ENCODE measurements at regions not wholly inside any gene's neighbourhood (a gene's known extent, or its start where the extent isn't known, plus 50 kb on each side); places are given as distances from the start of the nearest gene placed in this dataset.

DNA sequence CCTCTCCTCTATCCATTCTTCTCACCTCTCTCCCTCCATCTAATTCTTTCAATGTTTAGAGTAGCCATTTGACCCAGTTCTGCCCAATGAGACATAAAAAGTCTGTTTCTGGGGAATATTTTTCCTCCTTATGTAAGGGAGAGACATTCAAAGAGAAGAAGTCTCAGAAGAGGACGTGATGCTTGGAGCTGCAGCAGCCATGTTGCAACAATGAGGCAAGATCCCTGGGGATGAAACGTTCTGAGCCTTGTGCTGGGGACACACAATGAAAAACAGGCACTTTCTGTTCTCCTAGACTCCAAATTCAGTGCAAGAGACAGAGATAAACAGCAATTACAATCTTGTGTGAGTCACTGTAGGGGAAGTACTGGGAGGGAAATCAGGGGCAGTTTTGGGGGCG is 130.8 kb downstream of the FOXL1 start:
- Mint-ChIP-seq H3K27ac (no peak overlapping the region), H3K36me3 (no peaks in the 10 kb centered on the region), H3K27me3 (peaks cover 2 to 13% of the 10 kb centered on the region in 2 donors), H3K4me3 (no peak overlapping the region), H3K9me3 (peaks cover 0 to 6% (median 6%) of the 10 kb centered on the region in 3 donors), H3K4me1 (no peaks in the 10 kb centered on the region)
- CTCF ChIA-PET: no interaction called here
- POLR2A ChIA-PET: no interaction called here
- ATAC-seq (replicated peaks in 1 of 4): no peak
- Histone ChIP-seq H3K4me1 (ENCODE audit: control insufficient read depth in 1 of 2, extremely low read depth in 1 of 2, insufficient read depth in 2 of 2, low read length in 2 of 2) (no peaks in the 10 kb centered on the region), H3K9me3 (no peaks in the 10 kb centered on the region), H3K36me3 (ENCODE audit: control insufficient read depth in 2 of 2, extremely low read depth in 1 of 2, insufficient read depth in 1 of 2, low read length in 1 of 2) (no peaks in the 10 kb centered on the region), H3K27me3 (replicated peaks in 1 of 2; ENCODE audit: control insufficient read depth in 2 of 2, extremely low read depth in 1 of 2, insufficient read depth in 2 of 2, low read length in 1 of 2) (peaks cover 0 to 20% of the 10 kb centered on the region in 2 experiments), H3K4me3 (ENCODE audit: control insufficient read depth in 1 of 2, extremely low read depth in 1 of 2, low read length in 1 of 2) (no peak overlapping the region), H3K27ac (ENCODE audit: low read length) (no peak overlapping the region)
- 51% methylated on average over 3 of the region's 3 CpGs for WGBS (ENCODE audit: insufficient coverage)
- DNase-seq: no peak

DNA sequence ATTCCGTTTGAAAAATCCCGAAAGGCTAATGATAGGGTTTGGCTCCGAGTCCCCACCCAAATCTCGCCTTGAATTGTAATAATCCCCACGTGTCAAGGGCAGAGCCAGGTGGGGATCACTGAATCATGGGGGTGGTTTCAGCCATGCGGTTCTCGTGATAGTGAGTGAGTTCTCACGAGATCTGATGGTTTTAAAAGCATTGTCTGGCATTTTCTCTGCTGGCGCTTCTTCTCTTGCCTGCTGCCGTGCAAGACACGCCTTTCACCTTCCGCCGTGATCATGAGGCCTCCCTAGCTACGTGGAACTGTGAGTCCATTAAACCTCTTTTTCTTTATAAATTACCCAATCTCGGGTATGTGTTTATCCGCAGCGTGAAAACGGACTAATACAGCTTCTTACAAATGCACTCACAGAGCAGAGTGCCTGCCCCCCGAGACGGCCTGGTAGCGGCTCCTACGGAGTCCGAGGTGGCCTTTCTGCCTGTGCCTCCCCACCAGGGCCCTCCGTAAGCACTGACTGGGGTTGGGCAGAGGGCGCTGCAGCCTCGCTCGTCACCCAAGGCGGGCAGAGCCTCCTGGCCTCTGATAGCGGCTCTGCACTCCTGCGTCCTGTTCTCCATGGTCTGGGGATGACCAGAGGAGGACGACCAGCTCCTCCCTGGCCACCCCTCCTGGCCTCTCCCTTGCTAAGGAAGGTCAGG is 131.7 kb downstream of the FOXL1 start:
- CTCF ChIA-PET: no interaction called here
- POLR2A ChIA-PET: no interaction called here
- Histone ChIP-seq H3K27ac (ENCODE audit: low read length) (no peak overlapping the region), H3K4me3 (ENCODE audit: control insufficient read depth in 1 of 2, extremely low read depth in 1 of 2, low read length in 1 of 2) (no peak overlapping the region), H3K9me3 (no peaks in the 10 kb centered on the region), H3K36me3 (ENCODE audit: control insufficient read depth in 2 of 2, extremely low read depth in 1 of 2, insufficient read depth in 1 of 2, low read length in 1 of 2) (no peaks in the 10 kb centered on the region), H3K4me1 (ENCODE audit: control insufficient read depth in 1 of 2, extremely low read depth in 1 of 2, insufficient read depth in 2 of 2, low read length in 2 of 2) (no peaks in the 10 kb centered on the region), H3K27me3 (replicated peaks in 1 of 2; ENCODE audit: control insufficient read depth in 2 of 2, extremely low read depth in 1 of 2, insufficient read depth in 2 of 2, low read length in 1 of 2) (peaks cover 0 to 20% of the 10 kb centered on the region in 2 experiments)
- 92% methylated on average over 23 of the region's 31 CpGs for WGBS (ENCODE audit: insufficient coverage)
- H3K27ac Mint-ChIP-seq: no peak overlapping the region
- ATAC-seq (replicated peaks in 1 of 4) (no peak), DNase-seq (no peak)
- peaks cover 0 to 6% (median 6%) of the 10 kb centered on the region in 3 donors for H3K9me3 Mint-ChIP-seq
- H3K27me3 Mint-ChIP-seq: peaks cover 0 to 14% of the 10 kb centered on the region in 2 donors
- no peaks in the 10 kb centered on the region for H3K4me1 Mint-ChIP-seq
- no peaks in the 10 kb centered on the region for H3K36me3 Mint-ChIP-seq
- no peak overlapping the region for H3K4me3 Mint-ChIP-seq

DNA sequence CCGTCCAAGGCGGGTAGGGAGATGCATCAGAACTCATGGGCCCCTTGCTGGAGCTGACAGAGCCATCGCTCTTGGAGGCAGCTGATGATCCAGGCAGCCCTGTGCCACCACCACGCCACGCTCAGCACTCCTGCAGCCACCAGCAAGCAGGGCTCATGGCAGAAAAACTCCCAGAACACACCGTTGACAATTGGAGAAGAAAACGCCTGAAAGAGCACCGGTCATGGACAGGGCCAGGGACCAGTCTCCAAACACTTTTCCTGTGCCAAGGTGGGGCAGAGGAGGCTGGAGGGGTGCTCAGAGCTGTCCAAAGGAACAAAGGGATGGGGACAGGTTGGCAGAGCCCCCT is 132.2 kb downstream of the FOXL1 start:
- H3K27ac ChIP-seq (ENCODE audit: low read length): no peak overlapping the region
- H3K27me3 ChIP-seq (replicated peaks in 1 of 2; ENCODE audit: control insufficient read depth in 2 of 2, extremely low read depth in 1 of 2, insufficient read depth in 2 of 2, low read length in 1 of 2): peaks cover 0 to 18% of the 10 kb centered on the region in 2 experiments
- Mint-ChIP-seq H3K27ac (no peak overlapping the region), H3K27me3 (peaks cover under 1 to 14% of the 10 kb centered on the region in 2 donors), H3K36me3 (no peaks in the 10 kb centered on the region), H3K4me3 (no peak overlapping the region), H3K9me3 (peaks cover 0 to 6% (median 6%) of the 10 kb centered on the region in 3 donors), H3K4me1 (no peaks in the 10 kb centered on the region)
- WGBS (ENCODE audit: insufficient coverage): 86% methylated on average over 5 of the region's 8 CpGs
- ATAC-seq (replicated peaks in 1 of 4) (no peak), DNase-seq (no peak)
- no peaks in the 10 kb centered on the region for H3K36me3 ChIP-seq (ENCODE audit: control insufficient read depth in 2 of 2, extremely low read depth in 1 of 2, insufficient read depth in 1 of 2, low read length in 1 of 2)
- ChIA-PET POLR2A (no interaction called here), CTCF (no interaction called here)
- no peak overlapping the region for H3K4me3 ChIP-seq (ENCODE audit: control insufficient read depth in 1 of 2, extremely low read depth in 1 of 2, low read length in 1 of 2)
- no peaks in the 10 kb centered on the region for H3K4me1 ChIP-seq (ENCODE audit: control insufficient read depth in 1 of 2, extremely low read depth in 1 of 2, insufficient read depth in 2 of 2, low read length in 2 of 2)
- H3K9me3 ChIP-seq: no peaks in the 10 kb centered on the region

DNA sequence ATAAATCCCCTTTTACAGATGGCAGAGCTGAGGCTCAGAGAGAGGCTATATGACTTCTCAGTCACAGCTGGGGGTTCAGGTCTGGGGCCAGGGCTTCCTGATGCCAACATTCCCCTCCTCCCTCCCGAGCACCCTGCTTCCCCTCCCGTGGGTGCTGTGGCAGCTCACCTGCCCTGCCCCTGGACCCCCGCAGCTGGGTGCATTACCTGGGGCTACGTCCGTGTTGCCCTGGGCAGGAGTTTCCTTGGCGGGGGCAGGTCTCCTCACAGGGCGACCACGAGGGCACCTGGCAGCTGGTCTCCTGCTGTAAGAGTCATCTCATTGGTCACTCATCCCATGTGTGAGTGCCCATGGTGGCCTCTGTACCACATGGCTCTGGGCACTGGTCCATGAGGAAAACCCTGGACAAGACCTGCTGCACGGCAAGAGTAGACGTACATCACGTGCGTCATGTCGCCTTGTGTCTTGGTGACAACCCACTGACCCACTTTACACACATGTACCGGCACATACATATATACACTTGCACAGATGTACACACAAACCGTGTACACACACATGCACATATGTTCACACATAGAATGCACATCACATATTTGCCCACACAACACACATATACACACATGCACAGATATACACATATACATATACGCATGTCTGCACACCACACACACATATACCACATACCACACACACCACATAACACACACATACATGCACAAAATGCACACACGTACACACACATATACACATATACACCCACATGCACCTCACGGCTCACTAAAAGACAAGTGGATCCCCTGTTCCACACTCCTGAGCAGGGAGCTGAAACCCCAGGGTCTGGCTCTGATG is 134.0 kb downstream of the FOXL1 start:
- H3K36me3 ChIP-seq (ENCODE audit: control insufficient read depth in 2 of 2, extremely low read depth in 1 of 2, insufficient read depth in 1 of 2, low read length in 1 of 2): no peaks in the 10 kb centered on the region
- POLR2A ChIA-PET: no interaction called here
- H3K9me3 ChIP-seq: no peaks in the 10 kb centered on the region
- H3K4me1 Mint-ChIP-seq: no peaks in the 10 kb centered on the region
- H3K4me3 ChIP-seq (ENCODE audit: control insufficient read depth in 1 of 2, extremely low read depth in 1 of 2, low read length in 1 of 2): no peak overlapping the region
- WGBS (ENCODE audit: insufficient coverage): 86% methylated on average over 18 of the region's 18 CpGs
- no peak overlapping the region for H3K27ac ChIP-seq (ENCODE audit: low read length)
- no peaks in the 10 kb centered on the region for H3K4me1 ChIP-seq (ENCODE audit: control insufficient read depth in 1 of 2, extremely low read depth in 1 of 2, insufficient read depth in 2 of 2, low read length in 2 of 2)
- H3K4me3 Mint-ChIP-seq: no peak overlapping the region
- H3K9me3 Mint-ChIP-seq: peaks cover 0 to 6% (median 6%) of the 10 kb centered on the region in 3 donors
- peaks cover 4 to 14% of the 10 kb centered on the region in 2 donors for H3K27me3 Mint-ChIP-seq
- CTCF ChIA-PET: no interaction called here
- no peak overlapping the region for H3K27ac Mint-ChIP-seq
- H3K36me3 Mint-ChIP-seq: no peaks in the 10 kb centered on the region
- no peak for DNase-seq
- peaks cover 0 to 14% of the 10 kb centered on the region in 2 experiments for H3K27me3 ChIP-seq (replicated peaks in 1 of 2; ENCODE audit: control insufficient read depth in 2 of 2, extremely low read depth in 1 of 2, insufficient read depth in 2 of 2, low read length in 1 of 2)
- no peak for ATAC-seq (replicated peaks in 1 of 4)

DNA sequence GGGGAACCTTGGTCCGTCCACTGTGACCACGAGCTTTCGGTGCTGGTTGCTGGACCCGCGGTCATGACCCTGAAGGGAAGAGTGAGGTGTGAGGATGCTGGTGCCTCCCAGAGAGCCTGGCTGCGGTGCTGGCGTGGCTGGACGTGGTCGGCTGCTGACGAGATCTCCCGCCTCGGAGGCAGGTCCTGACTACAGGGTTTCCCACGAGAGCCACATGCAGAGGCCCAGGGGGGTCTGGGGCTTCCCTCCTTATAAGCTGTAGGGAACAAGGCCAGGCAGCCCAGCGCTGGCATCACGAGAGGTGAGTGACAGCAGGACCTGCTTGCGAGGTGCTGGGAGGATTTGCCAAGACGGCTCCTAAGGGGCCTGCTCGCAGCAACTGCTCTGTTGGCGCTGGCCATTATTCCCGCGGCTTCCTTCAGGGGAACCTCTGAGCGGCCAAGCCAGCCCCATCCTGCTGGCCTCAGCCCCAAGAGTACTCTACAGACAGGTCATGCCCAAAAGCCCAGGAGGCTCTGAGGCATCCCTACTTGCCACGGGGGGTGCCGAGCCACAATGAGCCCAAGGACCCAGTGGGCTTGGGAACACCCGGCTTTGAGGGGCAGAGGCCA is 134.8 kb downstream of the FOXL1 start:
- CTCF ChIA-PET: no interaction called here
- Histone ChIP-seq H3K4me3 (ENCODE audit: control insufficient read depth in 1 of 2, extremely low read depth in 1 of 2, low read length in 1 of 2) (no peak overlapping the region), H3K9me3 (no peaks in the 10 kb centered on the region), H3K36me3 (ENCODE audit: control insufficient read depth in 2 of 2, extremely low read depth in 1 of 2, insufficient read depth in 1 of 2, low read length in 1 of 2) (no peaks in the 10 kb centered on the region), H3K27me3 (replicated peaks in 1 of 2; ENCODE audit: control insufficient read depth in 2 of 2, extremely low read depth in 1 of 2, insufficient read depth in 2 of 2, low read length in 1 of 2) (peaks cover 0 to 20% of the 10 kb centered on the region in 2 experiments), H3K27ac (ENCODE audit: low read length) (no peak overlapping the region), H3K4me1 (ENCODE audit: control insufficient read depth in 1 of 2, extremely low read depth in 1 of 2, insufficient read depth in 2 of 2, low read length in 2 of 2) (no peaks in the 10 kb centered on the region)
- peaks cover 4 to 14% of the 10 kb centered on the region in 2 donors for H3K27me3 Mint-ChIP-seq
- WGBS (ENCODE audit: insufficient coverage): 83% methylated on average over 23 of the region's 25 CpGs
- POLR2A ChIA-PET: no interaction called here
- DNase-seq (no peak), ATAC-seq (replicated peaks in 1 of 4) (no peak)
- peaks cover 0 to 6% (median 6%) of the 10 kb centered on the region in 3 donors for H3K9me3 Mint-ChIP-seq
- no peaks in the 10 kb centered on the region for H3K4me1 Mint-ChIP-seq
- no peak overlapping the region for H3K4me3 Mint-ChIP-seq
- no peaks in the 10 kb centered on the region for H3K36me3 Mint-ChIP-seq
- H3K27ac Mint-ChIP-seq: no peak overlapping the region

DNA sequence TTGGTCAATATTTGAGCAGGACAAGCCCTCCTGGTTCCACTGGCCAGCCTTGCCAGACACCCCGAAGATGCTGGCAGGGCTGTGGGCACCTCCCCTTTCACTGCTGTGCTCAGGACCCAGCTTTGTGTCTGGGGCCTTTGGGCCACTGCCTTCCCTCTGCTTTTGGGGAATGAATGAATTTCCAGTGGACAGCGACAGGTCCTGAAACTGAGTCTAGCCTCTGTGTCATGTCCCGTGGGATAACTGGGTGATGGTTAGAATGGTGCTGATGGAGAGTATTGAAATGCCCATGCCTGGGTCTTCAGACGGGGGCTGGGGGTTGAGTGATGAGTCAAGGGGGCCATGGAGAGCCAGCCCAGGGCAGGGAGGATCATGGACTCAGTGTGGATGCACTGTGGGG is 135.8 kb downstream of the FOXL1 start:
- Histone ChIP-seq H3K27me3 (replicated peaks in 1 of 2; ENCODE audit: control insufficient read depth in 2 of 2, extremely low read depth in 1 of 2, insufficient read depth in 2 of 2, low read length in 1 of 2) (peaks cover 0 to 24% of the 10 kb centered on the region in 2 experiments), H3K27ac (ENCODE audit: low read length) (no peak overlapping the region), H3K4me3 (ENCODE audit: control insufficient read depth in 1 of 2, extremely low read depth in 1 of 2, low read length in 1 of 2) (no peak overlapping the region), H3K9me3 (no peaks in the 10 kb centered on the region), H3K36me3 (ENCODE audit: control insufficient read depth in 2 of 2, extremely low read depth in 1 of 2, insufficient read depth in 1 of 2, low read length in 1 of 2) (no peaks in the 10 kb centered on the region), H3K4me1 (ENCODE audit: control insufficient read depth in 1 of 2, extremely low read depth in 1 of 2, insufficient read depth in 2 of 2, low read length in 2 of 2) (no peaks in the 10 kb centered on the region)
- H3K4me3 Mint-ChIP-seq: no peak overlapping the region
- H3K27ac Mint-ChIP-seq: no peak overlapping the region
- ATAC-seq (replicated peaks in 1 of 4) (no peak), DNase-seq (no peak)
- no peaks in the 10 kb centered on the region for H3K4me1 Mint-ChIP-seq
- H3K27me3 Mint-ChIP-seq: peaks cover 6 to 11% of the 10 kb centered on the region in 2 donors
- no peaks in the 10 kb centered on the region for H3K36me3 Mint-ChIP-seq
- WGBS (ENCODE audit: insufficient coverage): 61% methylated on average over 4 of the region's 4 CpGs
- ChIA-PET POLR2A (no interaction called here), CTCF (no interaction called here)
- peaks cover 0 to 3% (median 3%) of the 10 kb centered on the region in 3 donors for H3K9me3 Mint-ChIP-seq

Measured in T-cell (primary cell).